GM19452 (cell line): ENCODE measurements at regions not wholly inside any gene's neighbourhood (a gene's known extent, or its start where the extent isn't known, plus 50 kb on each side); places are given as distances from the start of the nearest gene placed in this dataset.
"Not testable (repeated sequence)": the region's sequence is repeated elsewhere in the genome, so short reads cannot be mapped to it uniquely, and the experiment has no call there.

Experiments
- ATAC-seq: cut with Tn5 transposase; IDR thresholded peaks from one replicate; pipeline ENCODE4 v1.9.1; 2021; ENCODE audit not compliant: unreplicated experiment

DNA sequence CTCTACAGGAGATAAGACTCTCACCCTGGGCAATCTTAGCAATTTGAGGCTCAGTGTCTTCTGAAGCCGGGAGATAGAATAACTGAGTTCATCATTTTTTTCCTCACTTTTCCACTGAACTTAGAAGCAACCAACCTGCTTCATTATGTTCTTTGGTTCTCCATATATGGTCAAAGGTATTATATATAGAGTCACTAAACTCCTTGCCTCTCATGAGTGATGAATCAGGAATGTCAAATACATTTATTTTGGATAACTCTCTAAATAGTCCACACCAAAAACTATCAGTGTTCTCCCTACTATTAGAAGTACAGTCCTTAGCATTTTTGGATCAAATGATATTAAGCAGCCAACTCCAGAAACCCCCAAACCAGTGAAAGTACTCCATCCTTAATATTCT, 421.5 kb upstream of the EPHA5 start:
- ATAC-seq = no peak

DNA sequence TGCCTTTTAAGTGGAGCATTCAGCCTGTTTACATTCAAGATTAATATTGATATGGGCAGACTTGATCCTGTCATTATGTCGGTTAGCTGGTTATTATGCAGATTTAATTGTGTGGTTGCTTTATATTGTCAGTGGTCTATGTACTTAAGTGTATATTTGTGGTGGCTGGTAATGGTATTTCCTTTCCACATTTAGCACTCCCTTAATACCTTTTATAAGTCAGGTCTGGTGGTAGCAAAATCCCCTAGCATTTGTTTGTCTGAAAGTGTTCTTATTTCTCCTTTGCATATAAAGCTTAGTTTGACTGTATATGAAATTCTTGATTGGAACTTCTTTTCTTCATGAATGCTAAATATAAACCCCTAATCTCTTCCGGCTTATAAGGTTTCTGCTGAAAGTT, 403.7 kb upstream of the EPHA5 start:
- no peak for ATAC-seq

DNA sequence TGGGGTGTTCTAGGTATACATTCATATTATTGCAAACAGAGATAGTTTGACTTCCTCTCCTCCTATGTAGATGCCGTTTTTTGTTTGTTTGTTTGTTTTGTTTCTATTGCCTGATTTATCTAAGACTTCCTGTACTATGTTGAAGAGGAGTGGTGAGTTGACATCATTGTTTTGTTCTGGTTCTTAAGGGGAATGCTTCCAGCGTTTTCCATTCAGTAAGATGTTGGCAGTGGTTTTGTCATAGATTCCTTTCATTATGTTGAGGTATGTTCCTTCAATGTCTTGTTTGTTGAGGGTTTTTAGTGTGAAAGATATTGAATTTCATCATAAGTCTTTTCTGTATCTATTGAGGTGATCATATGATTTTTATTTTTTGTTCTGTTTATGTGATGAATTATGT, 401.6 kb upstream of the EPHA5 start:
- ATAC-seq = no peak

DNA sequence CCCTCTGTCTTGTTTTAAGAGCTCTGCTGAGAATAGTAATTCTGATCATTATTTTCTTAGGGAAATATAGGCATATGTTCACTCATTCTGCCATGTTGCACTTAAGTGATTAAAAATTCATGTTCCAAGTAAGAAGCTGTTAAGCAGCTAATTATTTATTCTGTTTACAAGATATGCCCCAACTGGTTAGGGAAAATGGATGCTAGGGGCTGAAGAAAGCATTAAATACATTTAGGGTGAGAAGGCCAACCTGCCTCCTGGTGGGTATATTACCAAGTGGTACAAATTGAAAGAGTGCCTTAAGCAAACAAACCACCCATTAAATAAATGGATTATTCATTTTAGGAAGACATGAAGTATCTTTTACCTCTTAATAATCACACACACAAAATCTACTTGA, 392.6 kb upstream of the EPHA5 start:
- no peak for ATAC-seq

DNA sequence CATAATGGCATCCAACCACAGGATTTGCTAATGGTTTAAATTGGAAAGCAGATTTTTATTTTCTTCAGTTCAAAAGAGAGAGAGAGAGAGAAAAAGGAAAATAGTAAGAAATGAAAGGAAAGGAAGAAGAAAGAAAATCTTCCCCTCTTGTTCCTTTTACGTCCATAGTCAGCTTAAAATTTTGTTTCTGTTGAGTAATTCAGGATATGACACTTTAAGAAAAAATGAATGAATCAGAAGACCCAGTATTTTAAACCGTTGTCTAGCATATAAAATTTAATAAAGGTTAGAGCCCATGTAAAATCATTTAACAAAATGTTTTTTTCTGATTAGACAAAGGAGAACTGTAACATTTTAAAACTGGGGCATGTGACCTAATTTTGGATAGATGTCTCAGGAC, 391.8 kb upstream of the EPHA5 start:
- ATAC-seq = no peak

DNA sequence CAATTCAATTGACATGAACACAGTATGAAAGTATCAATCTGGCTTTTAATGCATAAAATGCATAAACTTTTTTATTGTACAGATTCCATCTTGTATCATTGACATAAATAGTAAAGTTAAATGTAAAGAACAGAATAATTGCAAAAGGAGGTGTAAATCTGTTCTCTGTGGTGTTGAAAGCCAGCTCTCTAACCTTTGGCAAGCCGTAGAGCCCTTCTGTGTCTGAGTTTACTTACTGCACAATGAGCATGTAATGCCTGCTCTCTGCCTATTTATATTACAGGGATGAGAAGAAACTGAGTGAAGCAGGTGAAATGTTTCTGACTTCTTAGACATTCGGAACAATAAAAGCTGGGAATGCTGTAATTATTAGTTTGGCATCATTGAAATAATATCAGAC, 389.3 kb upstream of the EPHA5 start:
- ATAC-seq = no peak

DNA sequence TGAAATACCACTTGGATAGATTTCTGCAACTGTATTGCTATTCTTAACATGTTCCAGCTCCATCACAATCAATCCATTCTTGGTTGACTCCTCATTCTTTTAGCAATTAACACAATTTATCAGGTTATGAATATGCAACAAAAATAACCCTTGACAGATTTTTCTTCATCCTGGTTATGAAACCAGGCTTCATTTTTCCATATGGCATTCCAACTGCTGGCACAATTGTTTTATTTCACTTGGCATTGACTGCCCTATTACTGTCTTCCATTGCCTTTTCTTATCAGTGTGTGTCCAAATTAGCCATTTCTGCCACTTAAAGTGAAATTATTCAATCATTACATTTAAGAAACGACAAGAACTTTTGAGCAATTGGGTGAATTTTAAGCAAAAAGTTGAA, 388.8 kb upstream of the EPHA5 start:
- ATAC-seq = no peak

DNA sequence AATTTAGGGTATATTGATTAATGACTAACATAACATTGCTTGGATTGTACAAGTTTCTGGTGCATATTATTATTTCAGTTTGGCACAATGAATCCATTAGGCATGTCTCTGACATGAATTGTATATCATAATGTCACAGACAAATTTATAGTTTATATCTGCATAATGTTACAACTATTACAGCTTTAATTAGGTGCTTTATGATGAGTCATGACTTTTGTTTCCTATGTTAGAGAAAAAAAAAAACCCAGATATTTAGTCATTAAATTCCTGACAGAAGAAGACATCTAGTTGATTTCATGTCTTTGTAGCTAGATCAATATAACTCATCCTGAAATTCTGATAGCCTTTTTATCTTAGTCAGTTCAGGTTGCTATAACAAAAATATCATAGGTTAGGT, 385.7 kb upstream of the EPHA5 start:
- no peak for ATAC-seq

DNA sequence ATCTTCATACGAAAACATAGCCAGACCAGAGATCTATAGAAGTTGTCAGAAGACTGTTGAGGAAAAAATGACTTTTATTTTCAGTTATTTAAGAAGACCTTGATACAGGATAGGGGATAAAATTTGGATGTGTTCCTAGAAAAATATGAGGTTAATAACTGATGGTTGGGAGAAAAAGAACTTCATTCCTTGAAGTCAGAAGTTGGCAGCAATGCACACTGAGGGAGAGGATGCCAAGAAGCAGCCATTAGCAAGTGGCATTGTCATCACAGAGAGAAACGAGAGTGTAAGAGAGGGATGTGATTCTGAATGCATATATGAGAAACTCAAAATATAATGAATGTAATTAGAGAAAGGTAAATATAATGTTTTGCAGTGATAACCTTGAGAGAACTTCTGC, 382.1 kb upstream of the EPHA5 start:
- no peak for ATAC-seq

DNA sequence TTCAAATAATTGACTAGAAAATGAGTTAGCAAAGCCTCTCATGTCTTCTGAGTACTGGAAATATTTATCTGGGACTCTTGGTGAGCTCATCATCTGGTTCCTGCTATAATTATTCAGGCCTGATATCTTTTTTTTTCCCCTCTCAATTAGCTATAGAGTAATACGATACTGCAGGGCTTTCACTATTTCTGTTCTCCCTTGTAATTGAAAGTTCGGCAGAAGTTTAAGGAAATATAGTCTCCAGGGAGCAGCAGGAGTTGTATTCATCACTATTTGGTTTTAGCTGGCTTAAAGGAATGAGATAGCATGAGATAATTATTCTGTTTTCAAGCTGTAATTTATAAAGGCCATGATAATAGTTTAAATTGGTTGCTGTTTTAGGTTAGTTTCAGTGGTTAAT, 378.6 kb upstream of the EPHA5 start:
- no peak for ATAC-seq

DNA sequence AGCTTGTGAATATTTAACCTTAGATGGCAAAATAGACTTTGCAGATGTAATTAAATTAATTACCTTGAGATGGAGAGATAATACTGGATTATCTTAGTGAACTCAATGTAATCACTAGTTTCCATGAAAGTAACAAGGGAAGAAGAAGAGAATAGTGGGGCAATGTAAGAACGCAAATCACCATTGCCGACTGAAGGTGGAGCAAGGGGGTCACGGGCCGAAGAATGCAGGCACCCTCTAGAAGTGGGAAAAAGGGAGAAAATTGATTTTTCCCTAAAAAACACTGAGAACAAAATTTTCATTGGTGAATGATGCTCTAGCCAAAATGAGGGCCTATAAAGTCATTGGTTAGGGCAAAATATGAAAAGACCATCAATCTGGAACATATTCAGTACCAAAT, 375.6 kb upstream of the EPHA5 start:
- ATAC-seq = no peak

DNA sequence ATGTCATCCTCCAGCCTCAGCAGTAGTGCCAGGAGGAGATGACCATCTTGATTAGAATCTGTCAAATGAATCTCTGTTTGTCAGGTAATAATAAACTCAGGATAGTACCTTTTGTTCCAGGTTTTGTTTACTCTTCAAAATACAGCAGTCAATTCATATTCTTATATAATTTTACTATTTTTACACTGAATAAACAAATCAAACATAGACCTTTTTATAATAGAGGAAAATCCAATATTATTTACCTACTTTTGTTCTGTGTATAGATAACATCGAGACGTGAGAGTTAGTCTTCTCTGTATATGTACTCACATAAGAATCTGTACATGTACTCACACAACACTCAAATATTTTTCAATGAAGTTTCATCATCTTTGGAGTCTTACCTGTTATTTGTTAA, 365.4 kb upstream of the EPHA5 start:
- no peak for ATAC-seq

DNA sequence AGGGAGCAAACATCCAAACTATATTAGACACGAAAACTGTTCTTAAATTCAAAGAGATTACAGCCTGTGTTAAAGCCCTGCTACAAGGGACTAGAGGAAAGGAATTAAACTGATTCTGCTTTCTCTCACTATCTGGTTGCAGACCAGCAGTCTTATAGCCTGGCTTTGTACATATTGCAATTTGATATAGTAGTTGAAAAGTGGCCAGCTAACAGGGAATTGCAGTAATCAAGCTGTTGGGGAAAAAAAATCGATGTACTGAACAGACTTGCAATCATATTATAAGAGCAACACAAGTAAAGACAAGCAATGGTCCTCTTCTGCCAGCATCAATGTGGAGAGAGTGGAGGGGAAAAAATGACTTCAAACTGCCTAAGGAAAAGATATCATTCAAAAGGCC, 364.4 kb upstream of the EPHA5 start:
- ATAC-seq = no peak

DNA sequence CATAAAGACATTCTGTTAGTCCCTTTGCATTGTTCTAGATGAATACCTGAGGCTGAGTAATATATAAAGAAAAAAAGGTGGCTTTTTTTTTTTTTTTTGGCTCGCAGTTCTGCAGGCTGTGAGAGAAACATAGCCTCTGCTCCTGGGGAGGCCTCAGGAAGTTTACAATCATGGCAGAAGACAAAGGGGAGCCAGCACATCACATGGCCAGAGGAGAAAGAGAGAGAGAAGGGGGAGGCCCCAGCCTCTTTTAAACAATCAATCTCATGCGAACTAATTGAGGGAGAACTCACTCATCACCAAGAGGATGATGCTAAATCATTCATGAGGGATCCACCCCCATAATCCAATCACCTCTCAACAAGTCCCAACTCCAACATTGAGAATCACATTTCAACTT, 364.0 kb upstream of the EPHA5 start:
- no peak for ATAC-seq

DNA sequence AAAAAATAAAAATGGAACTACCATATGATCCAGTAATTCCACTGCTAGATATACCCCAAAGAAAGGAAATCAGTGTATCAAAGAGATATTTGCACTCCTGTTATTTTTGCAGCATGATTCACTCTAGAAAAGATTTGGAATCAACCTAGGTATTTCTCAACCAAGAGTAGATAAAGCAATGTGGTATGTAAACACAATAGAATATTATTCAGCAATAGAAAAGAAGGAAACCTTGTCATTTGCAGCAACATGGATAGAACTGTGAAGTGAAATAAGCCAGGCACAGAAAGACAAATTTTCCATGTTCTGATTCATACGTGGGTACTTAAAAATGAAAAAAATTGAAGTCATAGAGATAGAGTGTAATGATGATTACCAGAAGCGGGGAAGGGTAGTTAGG, 362.3 kb upstream of the EPHA5 start:
- no peak for ATAC-seq

DNA sequence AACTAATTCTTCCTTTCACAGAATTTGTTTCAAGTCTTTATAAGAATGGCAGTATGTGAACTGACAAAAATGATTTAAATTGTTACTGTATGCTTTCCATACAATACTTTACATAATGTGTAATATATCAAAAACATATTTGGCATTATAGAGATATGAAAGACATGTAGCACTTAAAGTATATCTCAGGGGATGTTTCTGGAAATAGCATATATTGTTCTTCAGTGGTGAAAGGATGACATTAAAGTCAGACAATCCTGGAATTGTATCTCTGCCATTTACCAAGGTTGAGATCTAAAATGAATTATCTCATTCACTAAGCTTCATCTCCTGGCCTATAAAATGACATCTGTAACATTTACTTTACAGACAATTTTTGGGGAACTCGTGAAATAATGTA, 358.4 kb upstream of the EPHA5 start:
- no peak for ATAC-seq

DNA sequence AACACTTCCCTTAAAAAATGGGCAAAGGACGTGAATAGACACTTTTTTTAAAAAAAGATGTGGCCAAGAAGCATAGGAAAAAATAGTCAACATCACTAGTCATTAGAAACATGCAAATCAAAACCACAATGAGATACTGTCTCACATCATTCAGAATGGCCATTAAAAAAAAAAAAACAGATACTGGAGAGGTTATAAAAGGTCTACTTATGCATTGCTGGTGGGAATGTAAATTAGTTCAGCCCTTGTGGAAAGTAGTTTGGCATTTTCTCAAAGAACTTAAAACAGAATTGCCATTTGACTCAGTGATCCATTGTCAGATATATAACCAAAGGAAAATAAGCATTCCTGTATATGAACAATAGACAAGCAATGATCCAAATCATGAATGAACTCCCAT, 352.8 kb upstream of the EPHA5 start:
- ATAC-seq = no peak

DNA sequence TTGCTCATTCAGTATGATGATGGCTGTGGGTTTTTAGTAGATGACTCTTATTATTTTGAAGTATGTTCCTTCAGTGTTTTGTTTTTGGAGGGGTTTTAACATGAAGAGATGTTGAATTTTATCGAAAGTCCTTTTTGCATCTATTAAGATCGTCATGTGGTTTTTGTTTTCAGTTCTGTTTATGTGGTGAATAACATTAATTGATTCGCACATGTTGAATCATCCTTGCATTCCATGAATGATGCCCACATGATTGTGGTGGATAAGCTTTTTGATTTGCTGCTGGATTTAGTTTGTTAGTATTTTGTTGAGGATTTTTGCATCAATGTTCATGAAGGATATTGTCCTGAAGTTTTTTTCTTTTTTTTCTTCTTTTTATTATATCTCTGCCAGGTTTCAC, 347.4 kb upstream of the EPHA5 start:
- no peak for ATAC-seq

DNA sequence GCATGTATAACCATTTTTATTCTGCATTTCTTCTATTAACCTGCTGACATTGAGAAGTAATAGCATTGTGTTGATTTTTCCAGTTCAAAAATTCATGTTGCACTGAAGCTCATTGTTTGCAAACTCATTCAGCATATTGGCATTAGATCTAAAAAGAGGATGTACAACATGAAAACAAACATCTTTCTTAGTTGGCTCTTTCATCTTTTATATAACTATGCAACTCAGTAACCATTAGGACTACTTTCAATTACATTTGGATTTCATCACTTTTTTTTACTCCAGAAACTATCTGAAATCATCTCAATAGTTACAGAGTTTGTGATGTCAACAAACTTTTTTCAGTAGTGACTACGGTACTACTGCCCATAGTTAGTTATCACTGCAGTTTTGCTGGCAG, 346.0 kb upstream of the EPHA5 start:
- ATAC-seq = no peak

DNA sequence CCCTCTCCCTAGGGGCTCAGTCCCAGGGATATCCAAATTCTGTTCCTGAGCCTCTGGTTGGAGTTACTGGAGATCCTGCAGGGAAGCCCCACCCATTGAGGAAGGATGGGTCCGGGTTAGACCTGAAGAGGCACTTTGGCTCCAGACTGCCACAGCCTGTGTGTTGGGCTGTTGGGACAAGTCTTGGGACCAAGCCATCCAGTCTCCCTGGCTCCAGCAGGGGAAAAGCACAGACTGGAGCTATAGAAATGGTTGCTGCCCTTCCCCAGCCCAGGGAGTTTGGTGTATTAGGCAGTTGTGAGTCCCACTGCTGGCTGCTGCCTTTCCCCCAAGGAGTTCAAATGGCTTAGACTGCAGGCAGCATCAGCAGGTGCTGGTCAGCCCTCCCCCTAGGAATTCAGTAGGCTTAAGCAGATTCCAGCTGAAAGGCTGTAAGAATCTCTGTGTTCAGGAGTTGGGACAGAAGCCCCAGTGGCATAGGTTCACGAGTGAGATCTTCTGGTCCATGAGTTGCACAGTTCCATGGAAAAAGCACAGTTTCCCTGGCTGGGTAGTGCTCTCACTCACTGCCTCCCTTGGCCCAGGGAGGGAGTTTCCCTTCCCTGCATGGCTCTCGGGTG, 344.0 kb upstream of the EPHA5 start:
- no peak for ATAC-seq

DNA sequence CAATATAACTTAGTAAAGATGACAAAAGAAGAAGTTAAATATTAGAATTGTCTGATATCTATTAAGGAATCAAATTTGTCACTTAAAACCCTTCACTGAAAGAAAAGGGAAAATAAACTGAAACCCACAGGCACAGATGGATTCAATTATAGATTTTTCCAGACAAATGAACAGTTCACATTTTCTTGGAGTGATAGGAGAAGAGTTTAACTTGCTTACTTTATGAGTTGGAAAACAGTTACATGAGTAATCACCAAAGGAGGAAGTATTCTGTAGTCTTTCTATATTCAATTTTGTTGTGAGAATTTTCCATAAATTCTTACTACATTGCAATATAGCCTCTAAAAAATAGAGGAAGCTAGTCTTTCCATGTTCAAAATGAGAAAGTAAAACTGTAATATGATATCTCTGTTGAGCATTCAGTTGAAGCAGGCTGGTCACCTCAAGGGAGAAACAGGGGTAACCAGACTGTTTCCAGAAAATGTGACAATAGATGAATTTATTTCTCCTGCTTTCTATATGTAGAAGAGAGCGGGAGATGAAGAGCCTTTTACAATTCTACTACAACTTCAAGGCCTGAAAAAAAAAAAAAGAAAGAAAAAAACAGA, 330.3 kb upstream of the EPHA5 start:
- no peak for ATAC-seq

DNA sequence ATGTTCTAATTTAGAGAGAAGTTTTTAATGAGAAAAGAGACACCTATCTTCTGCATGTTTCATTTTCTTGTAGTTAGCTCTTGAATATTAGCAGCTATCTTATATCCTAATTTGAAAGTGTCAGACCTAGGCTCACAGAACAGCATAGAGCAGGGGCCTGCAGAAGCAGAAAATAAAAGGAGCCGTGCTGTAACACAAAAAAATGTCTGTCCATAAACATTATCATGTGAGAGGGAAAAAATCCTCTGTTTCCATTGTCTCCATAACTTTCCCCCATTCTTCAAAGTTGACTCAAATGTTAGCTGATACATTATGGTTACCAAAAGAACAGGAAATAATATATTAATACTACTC, 329.2 kb upstream of the EPHA5 start:
- no peak for ATAC-seq

DNA sequence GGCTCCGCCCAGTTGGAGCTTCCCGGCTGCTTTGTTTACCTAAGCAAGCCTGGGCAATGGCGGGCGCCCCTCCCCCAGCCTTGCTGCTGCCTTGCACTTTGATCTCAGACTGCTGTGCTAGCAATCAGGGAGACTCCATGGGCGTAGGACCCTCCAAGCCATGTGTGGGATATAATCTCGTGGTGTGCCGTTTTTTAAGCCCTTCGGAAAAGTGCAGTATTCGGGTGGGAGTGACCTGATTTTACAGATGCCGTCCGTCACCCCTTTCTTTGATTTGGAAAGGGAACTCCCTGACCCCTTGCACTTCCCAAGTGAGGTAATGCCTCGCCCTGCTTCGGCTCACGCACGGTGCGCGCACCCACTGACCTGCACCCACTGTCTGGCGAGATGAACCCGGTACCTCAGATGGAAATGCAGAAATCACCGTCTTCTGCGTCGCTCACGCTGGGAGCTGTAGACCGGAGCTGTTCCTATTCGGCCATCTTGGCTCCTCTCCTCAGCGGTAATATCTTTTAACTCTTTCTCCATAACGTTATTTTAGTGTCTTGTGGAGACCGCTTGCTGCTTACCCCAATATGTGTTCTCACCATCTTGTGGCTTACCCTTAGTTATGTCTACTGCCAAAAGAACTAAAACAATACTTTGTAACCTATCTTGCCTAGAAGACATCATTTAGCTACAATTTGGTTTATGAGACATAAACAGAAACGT, 328.7 kb upstream of the EPHA5 start:
- ATAC-seq = not testable (repeated sequence)
